ENCODE measurements at regions not wholly inside any gene's neighbourhood (a gene's known extent, or its start where the extent isn't known, plus 50 kb on each side); places are given as distances from the start of the nearest gene placed in this dataset.

DNA sequence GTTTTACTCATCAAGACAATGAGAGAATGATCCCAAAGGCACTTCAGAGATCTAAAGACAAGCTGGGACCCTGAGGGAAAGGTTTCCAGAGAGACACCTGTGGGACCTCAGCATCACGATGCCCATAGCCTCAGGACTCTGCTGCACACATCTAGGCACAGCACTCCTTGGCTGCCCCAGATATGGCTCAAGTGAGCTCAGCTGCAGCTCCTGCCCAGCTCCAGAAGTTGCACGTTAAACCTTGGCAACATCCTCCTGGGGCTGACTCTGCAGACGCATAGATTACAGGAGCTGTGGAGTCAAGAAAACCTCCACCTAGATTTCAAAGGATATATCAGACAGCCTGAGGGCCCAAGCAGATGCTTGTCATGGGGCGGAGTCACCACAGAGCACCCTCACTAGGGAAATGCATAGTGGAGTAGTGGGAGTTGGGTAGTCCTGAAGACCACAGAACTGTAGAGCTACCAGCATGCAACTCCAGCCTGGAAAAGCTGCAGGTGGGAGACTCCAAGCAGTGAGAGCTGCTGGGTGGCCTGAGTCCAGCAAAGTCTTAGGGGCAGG, 582.0 kb downstream of the CDH11 start:
- Mint-ChIP-seq H3K27ac (no peak overlapping the region), H3K36me3 (ENCODE audit: insufficient read depth in 2 of 2) (peaks cover 2 to 6% of the 10 kb centered on the region in 2 donors), H3K27me3 (ENCODE audit: low read depth) (no peaks in the 10 kb centered on the region), H3K9me3 (peaks cover 8 to 16% of the 10 kb centered on the region in 2 donors), H3K4me3 (no peak overlapping the region), H3K4me1 (ENCODE audit: low read depth) (no peaks in the 10 kb centered on the region)
- no peak for ATAC-seq (replicated peaks in 1 of 2)
- DNase-seq: no peak

DNA sequence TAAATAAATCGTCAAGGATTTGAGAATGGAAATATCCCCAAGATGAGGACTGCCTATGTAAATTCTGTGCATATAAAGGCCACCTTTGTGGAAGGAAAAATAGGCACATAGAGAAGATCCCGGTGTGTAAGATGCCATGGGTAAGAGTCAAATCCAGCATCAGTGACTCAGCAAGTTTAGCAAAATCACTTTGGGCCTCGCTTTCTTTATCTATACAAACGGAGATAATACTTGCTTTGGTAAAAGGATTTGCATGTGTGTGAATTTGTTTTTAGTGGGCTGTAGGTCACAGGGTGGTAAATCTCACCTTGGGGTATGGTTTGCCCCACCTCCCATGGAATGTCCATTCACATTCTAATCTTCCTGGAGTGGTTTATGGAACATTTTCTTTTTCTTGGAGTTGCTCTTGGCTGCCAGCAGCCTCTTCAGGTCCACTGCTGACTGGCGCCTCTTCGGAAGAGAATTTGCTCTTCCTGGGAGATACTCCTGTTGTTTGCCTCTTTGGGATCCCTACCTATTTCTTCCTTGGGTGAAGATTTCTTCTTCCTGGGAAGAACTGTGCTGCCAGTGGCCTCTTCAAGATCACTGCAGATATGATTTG, 587.6 kb downstream of the CDH11 start:
- H3K4me3 Mint-ChIP-seq: no peak overlapping the region
- peaks cover 11 to 23% of the 10 kb centered on the region in 2 donors for H3K9me3 Mint-ChIP-seq
- no peaks in the 10 kb centered on the region for H3K4me1 Mint-ChIP-seq (ENCODE audit: low read depth)
- peaks cover 2 to 9% of the 10 kb centered on the region in 2 donors for H3K36me3 Mint-ChIP-seq (ENCODE audit: insufficient read depth in 2 of 2)
- H3K27me3 Mint-ChIP-seq (ENCODE audit: low read depth): no peaks in the 10 kb centered on the region
- H3K27ac Mint-ChIP-seq: no peak overlapping the region
- DNase-seq (no peak), ATAC-seq (replicated peaks in 1 of 2) (no peak)

DNA sequence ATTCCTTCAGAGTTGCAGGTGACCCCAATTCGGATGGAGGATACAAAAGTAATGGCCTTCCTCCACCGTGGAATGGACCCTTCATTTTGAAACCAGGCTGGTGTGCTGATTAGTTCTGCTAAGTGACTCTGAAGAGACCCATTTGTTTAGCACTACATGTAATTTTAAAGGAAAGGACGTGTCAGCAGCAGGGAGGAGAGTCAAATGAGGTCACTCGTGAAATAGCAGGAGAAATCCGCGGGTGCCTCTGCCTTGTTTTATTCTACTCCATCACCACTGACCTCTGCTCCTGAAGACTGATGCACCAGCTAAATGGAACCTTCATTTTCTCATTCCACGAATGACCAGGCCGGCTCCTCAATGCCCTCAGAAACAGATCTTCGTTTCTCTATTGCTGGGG, 589.2 kb downstream of the CDH11 start:
- no peak overlapping the region for H3K27ac Mint-ChIP-seq
- DNase-seq (no peak), ATAC-seq (replicated peaks in 1 of 2) (no peak)
- H3K36me3 Mint-ChIP-seq (ENCODE audit: insufficient read depth in 2 of 2): peaks cover 2 to 8% of the 10 kb centered on the region in 2 donors
- no peak overlapping the region for H3K4me3 Mint-ChIP-seq
- peaks cover 10 to 23% of the 10 kb centered on the region in 2 donors for H3K9me3 Mint-ChIP-seq
- H3K4me1 Mint-ChIP-seq (ENCODE audit: low read depth): no peaks in the 10 kb centered on the region
- no peaks in the 10 kb centered on the region for H3K27me3 Mint-ChIP-seq (ENCODE audit: low read depth)

DNA sequence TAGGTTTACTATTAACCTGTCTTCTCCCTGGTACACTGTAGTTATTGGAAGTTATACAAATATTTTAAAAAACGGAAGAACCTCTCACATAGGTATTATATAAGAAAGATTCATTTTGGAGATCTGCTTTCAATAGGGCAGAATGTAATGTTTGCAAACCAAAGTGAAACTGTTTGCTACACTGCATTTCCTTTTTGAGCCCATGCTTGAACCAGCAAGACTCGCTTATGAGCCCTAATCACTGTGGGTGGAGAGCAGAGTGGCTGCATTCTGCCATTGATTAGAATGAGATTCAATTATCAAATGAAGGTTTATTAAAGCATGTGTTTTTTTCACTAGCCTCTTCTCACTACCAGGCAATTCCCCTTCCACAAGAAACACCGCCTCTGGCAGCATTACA, 589.7 kb downstream of the CDH11 start:
- Mint-ChIP-seq H3K36me3 (ENCODE audit: insufficient read depth in 2 of 2) (peaks cover 2 to 5% of the 10 kb centered on the region in 2 donors), H3K4me3 (no peak overlapping the region), H3K27ac (no peak overlapping the region), H3K27me3 (ENCODE audit: low read depth) (no peaks in the 10 kb centered on the region), H3K9me3 (peaks cover 10 to 27% of the 10 kb centered on the region in 2 donors), H3K4me1 (ENCODE audit: low read depth) (no peaks in the 10 kb centered on the region)
- ATAC-seq (replicated peaks in 1 of 2) (no peak), DNase-seq (no peak)

DNA sequence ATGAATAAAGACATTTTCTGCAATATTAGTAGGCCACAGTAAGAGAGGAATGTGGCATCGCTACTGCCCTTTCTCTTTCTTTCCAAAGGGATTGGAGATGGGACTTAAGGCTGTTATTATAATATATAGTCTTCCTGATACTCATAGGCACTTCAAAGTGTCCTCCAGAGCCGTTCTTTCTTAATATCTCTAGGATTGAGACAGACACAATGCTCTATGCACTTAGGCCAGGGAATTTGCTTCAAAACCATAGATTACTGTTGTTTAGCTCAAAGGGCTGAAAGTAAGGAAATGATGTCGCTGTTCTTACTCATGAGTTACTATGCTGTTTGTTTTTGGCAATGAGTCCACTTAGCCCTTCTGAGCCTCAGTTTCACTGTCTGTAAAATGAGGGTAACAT, 590.5 kb downstream of the CDH11 start:
- H3K4me3 Mint-ChIP-seq: no peak overlapping the region

DNA sequence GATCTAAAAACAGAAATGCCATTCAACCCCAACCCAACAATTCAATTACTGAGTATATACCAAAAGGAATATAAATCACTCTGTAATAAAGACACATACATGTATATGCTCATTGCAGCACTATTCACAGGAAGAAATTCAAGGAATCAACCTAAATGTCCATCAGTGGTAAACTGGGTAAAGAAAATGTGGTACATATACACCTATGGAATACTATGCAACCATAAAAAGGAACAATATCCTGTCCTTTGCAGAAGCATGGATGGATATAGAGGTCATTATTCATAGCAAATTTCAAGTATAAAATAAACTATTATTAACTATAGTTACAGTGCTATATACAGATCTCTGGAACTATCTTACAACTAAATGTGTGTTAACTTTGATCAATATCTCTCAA, 599.3 kb downstream of the CDH11 start:
- no peak overlapping the region for H3K4me3 Mint-ChIP-seq
- ATAC-seq (replicated peaks in 1 of 2) (no peak), DNase-seq (no peak)
- H3K36me3 Mint-ChIP-seq (ENCODE audit: insufficient read depth in 2 of 2): no peaks in the 10 kb centered on the region
- no peak overlapping the region for H3K27ac Mint-ChIP-seq
- no peaks in the 10 kb centered on the region for H3K4me1 Mint-ChIP-seq (ENCODE audit: low read depth)
- H3K9me3 Mint-ChIP-seq: peaks cover 7 to 9% of the 10 kb centered on the region in 2 donors
- H3K27me3 Mint-ChIP-seq (ENCODE audit: low read depth): no peaks in the 10 kb centered on the region

More for the DNA sequence above, 590.5 kb downstream of the CDH11 start:
- no peaks in the 10 kb centered on the region for H3K4me1 Mint-ChIP-seq (ENCODE audit: low read depth)
- ATAC-seq (replicated peaks in 1 of 2): no peak
- H3K36me3 Mint-ChIP-seq (ENCODE audit: insufficient read depth in 2 of 2): peaks cover 2 to 5% of the 10 kb centered on the region in 2 donors
- DNase-seq: no peak
- H3K27ac Mint-ChIP-seq: no peak overlapping the region
- peaks cover 12 to 27% of the 10 kb centered on the region in 2 donors for H3K9me3 Mint-ChIP-seq
- no peaks in the 10 kb centered on the region for H3K27me3 Mint-ChIP-seq (ENCODE audit: low read depth)

DNA sequence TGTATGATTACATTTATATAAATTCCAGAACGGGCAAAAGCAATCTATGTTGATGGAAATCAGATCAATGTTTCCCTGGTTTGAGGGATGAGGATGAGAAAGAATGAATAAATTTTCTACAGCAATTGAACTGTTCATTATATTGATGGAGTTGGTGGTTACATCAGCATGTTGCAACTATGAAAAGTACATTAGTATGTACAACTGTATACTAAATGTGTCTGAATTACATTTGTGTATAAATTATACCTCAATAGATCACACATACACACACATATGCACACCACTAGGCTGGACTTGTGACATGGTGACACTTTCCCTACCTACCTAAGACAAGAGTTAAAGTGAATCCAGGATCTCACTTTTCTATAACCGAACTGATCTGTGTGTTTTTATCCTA, 608.0 kb downstream of the CDH11 start:
- Mint-ChIP-seq H3K27ac (no peak overlapping the region), H3K4me1 (ENCODE audit: low read depth) (no peaks in the 10 kb centered on the region), H3K36me3 (ENCODE audit: insufficient read depth in 2 of 2) (no peaks in the 10 kb centered on the region), H3K27me3 (ENCODE audit: low read depth) (no peaks in the 10 kb centered on the region), H3K4me3 (no peak overlapping the region), H3K9me3 (peaks cover 3 to 4% of the 10 kb centered on the region in 2 donors)
- ATAC-seq (replicated peaks in 1 of 2) (no peak), DNase-seq (no peak)

DNA sequence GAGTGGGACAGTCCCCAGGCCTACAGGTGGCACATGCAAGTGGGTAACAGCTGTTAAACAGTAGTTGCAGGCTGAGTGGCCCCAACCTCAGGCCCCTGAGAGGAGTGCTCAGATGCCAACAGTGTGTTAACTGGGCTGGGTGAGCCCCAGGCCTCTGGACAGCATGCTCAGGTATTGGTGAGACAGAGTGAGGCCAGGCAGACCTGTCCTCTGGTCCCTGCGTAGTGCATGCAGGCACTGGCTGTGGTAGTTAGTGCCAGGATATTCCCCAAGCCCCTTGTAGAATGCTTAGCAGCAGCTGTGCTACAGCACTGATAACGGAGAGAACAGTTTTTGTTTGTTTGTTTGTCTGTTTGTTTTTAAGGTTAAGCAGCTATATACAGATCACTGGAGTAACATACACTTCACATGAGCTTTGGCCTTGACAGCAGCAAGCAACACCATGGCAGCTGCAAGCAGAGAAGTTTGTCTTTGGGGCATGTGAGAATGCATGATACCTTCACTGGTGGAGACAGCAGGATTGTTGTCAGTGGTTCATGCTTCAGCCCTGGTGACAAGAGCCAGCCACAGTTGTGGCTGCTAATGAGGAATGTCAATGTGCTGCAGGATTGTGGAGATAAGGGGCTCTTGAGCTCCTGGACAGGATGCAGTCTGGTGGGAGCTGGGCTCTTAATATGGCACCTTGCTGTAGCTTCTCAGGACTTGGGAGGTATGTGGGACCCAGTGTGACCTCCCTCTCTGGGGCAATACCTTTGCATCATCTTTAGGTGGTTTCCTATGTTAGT, 614.4 kb downstream of the CDH11 start:
- no peak for DNase-seq
- Mint-ChIP-seq H3K9me3 (peaks cover 5 to 9% of the 10 kb centered on the region in 2 donors), H3K27me3 (ENCODE audit: low read depth) (no peaks in the 10 kb centered on the region), H3K4me1 (ENCODE audit: low read depth) (no peaks in the 10 kb centered on the region), H3K27ac (no peak overlapping the region), H3K36me3 (ENCODE audit: insufficient read depth in 2 of 2) (peaks cover 2 to 3% of the 10 kb centered on the region in 2 donors), H3K4me3 (no peak overlapping the region)
- ATAC-seq (replicated peaks in 1 of 2): no peak

DNA sequence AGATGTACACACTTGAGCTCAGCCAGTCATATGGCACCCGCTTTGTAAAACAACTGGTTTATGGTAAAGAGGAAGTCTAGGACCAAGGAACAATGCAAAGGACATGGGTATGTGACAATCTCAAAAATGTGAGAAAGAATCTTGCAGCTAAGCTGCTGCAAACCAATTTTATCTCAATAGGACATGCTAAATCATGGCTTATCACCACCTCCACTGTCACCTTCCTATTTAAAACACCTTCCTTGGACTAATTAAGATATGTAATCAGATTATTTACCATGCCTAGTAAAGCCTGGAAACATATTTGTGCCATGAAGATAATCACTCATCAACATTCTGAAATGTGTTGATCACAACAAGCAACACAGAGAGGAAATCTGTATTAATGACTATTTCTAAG, 622.7 kb downstream of the CDH11 start:
- Mint-ChIP-seq H3K27ac (no peak overlapping the region), H3K36me3 (ENCODE audit: insufficient read depth in 2 of 2) (no peaks in the 10 kb centered on the region), H3K4me1 (ENCODE audit: low read depth) (no peaks in the 10 kb centered on the region), H3K27me3 (ENCODE audit: low read depth) (no peaks in the 10 kb centered on the region), H3K9me3 (peaks cover 3 to 8% of the 10 kb centered on the region in 2 donors), H3K4me3 (no peak overlapping the region)
- DNase-seq (no peak), ATAC-seq (replicated peaks in 1 of 2) (no peak)

DNA sequence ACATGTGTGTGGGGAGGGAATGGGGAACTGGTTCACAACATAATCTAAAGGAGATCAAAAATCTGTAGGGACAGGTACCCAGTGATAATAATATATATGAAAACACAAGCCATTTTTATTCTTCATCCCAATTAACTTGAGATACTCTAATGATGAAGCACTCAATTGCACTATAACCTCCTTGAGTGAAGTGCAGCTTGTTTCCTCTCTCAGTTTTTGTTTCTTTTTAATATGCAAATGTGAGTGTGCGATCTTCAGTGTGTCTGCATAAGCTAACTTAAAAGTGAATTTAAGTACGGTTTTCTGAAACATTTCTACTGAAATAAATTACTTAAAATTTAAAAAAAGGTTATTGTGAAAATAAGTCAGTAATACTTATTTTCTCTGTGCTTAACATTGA, 623.5 kb downstream of the CDH11 start:
- Mint-ChIP-seq H3K4me3 (no peak overlapping the region), H3K4me1 (ENCODE audit: low read depth) (no peaks in the 10 kb centered on the region), H3K9me3 (peaks cover 0 to 8% of the 10 kb centered on the region in 2 donors), H3K36me3 (ENCODE audit: insufficient read depth in 2 of 2) (no peaks in the 10 kb centered on the region), H3K27ac (no peak overlapping the region), H3K27me3 (ENCODE audit: low read depth) (no peaks in the 10 kb centered on the region)
- DNase-seq (no peak), ATAC-seq (replicated peaks in 1 of 2) (no peak)

DNA sequence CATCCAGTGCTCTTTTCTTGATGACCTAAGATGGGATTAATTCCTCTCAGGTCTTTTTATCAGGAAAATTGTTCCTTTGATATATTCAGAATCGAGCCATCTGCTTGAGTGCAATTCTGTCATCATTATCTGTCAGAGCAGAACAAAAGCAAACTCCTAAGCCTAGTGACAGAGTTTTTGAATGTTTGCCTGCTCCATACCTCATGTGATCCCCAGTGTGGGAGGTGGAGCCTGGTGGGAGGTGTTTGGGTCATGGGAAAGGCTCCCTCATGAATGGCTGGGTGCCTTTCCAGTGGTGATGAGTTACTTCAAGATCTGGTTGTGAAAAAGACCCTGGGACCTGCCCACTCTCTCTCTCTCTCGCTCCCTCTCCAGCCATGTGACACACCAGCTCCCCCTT, 628.2 kb downstream of the CDH11 start:
- Mint-ChIP-seq H3K27me3 (ENCODE audit: low read depth) (no peaks in the 10 kb centered on the region), H3K36me3 (ENCODE audit: insufficient read depth in 2 of 2) (peaks cover 0 to 1% of the 10 kb centered on the region in 2 donors), H3K4me1 (ENCODE audit: low read depth) (no peaks in the 10 kb centered on the region), H3K4me3 (no peak overlapping the region), H3K27ac (no peak overlapping the region), H3K9me3 (peaks cover 6 to 9% of the 10 kb centered on the region in 2 donors)
- ATAC-seq (replicated peaks in 1 of 2) (no peak), DNase-seq (no peak)

DNA sequence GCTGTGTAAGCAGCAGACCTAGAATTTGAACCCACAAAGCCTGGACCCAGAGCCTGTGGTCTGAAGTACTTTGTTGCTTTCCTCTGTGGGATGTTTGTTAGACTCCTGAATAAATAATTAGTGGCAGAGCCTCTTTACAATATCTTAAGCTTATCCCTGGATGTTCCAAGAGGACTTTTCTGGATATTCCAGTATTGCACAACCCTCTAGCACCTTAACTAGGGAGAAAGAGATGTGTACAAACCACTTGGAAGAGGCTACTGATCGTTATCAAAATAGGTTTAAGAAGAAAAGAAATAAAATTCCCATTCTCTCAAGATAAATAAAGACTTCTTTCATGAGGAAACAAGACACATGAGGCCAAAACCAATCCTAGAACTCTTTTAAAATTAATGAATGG, 632.4 kb downstream of the CDH11 start:
- H3K36me3 Mint-ChIP-seq (ENCODE audit: insufficient read depth in 2 of 2): peaks cover 0 to 1% of the 10 kb centered on the region in 2 donors
- ATAC-seq (replicated peaks in 1 of 2): no peak

DNA sequence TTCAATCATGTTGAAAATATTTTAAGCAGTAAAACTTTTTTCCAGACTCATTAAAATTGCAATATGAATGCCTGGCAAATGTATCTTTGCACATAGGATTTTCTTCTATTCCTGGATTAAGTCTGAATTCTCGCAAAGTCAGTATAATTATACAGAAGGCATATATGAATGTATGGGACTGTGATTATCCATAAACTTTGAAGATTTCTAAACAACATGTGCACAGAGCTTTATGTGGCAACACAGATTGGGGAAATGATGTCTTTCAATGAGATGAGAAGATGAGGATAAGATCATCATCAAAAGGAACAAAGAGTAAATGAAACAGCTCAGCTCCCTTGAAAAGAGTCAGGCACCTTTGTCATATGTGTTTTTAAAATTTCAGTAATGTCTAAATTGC, 635.3 kb downstream of the CDH11 start:
- H3K27me3 Mint-ChIP-seq (ENCODE audit: low read depth): no peaks in the 10 kb centered on the region

More for the DNA sequence above, 632.4 kb downstream of the CDH11 start:
- H3K4me1 Mint-ChIP-seq (ENCODE audit: low read depth): no peaks in the 10 kb centered on the region
- DNase-seq: no peak
- no peak overlapping the region for H3K27ac Mint-ChIP-seq
- peaks cover 6 to 14% of the 10 kb centered on the region in 2 donors for H3K9me3 Mint-ChIP-seq
- H3K27me3 Mint-ChIP-seq (ENCODE audit: low read depth): no peaks in the 10 kb centered on the region
- no peak overlapping the region for H3K4me3 Mint-ChIP-seq

More for the DNA sequence above, 635.3 kb downstream of the CDH11 start:
- peaks cover 6 to 13% of the 10 kb centered on the region in 2 donors for H3K9me3 Mint-ChIP-seq
- H3K36me3 Mint-ChIP-seq (ENCODE audit: insufficient read depth in 2 of 2): no peaks in the 10 kb centered on the region
- DNase-seq: no peak
- no peak overlapping the region for H3K4me3 Mint-ChIP-seq
- no peak for ATAC-seq (replicated peaks in 1 of 2)
- no peak overlapping the region for H3K27ac Mint-ChIP-seq
- no peaks in the 10 kb centered on the region for H3K4me1 Mint-ChIP-seq (ENCODE audit: low read depth)
